T-helper 17 cell (primary cell): ENCODE measurements at regions not wholly inside any gene's neighbourhood (a gene's known extent, or its start where the extent isn't known, plus 50 kb on each side); places are given as distances from the start of the nearest gene placed in this dataset.

Source experiments
- ATAC-seq: fragments of 150-1000 bp; cut with Tn5 transposase; 2 replicates; pipeline ENCODE4 v1.10.0; 2021; ENCODE audit warnings: mild to moderate bottlenecking, moderate library complexity
- DNase-seq, 3 donors: peaks; one replicate each; pipeline versions ENCODE4 v3.0.0 to v3.0.0-alpha.2; 2020 to 2021
- H3K9me3 ChIP-seq: one replicate; pipeline ENCODE4 v1.7.0; 2013; ENCODE audit warnings: low read length, mild to moderate bottlenecking; ENCODE audit not compliant: control insufficient read depth, poor library complexity, severe bottlenecking
- H3K27ac Mint-ChIP-seq: one replicate; pipeline ENCODE4 v1.8.0; 2022; ENCODE audit warnings: mild to moderate bottlenecking, moderate library complexity, mixed read lengths
- H3K27me3 Mint-ChIP-seq: one replicate; pipeline ENCODE4 v1.8.0; 2022; ENCODE audit warnings: mixed read lengths
- H3K36me3 Mint-ChIP-seq: one replicate; pipeline ENCODE4 v1.8.0; 2022; ENCODE audit warnings: low read depth, mixed read lengths
- H3K4me1 Mint-ChIP-seq: one replicate; pipeline ENCODE4 v1.8.0; 2022; ENCODE audit warnings: mild to moderate bottlenecking, mixed read lengths
- H3K4me3 Mint-ChIP-seq: one replicate; pipeline ENCODE4 v1.8.0; 2022; ENCODE audit warnings: mild to moderate bottlenecking, moderate library complexity, mixed read lengths

DNA sequence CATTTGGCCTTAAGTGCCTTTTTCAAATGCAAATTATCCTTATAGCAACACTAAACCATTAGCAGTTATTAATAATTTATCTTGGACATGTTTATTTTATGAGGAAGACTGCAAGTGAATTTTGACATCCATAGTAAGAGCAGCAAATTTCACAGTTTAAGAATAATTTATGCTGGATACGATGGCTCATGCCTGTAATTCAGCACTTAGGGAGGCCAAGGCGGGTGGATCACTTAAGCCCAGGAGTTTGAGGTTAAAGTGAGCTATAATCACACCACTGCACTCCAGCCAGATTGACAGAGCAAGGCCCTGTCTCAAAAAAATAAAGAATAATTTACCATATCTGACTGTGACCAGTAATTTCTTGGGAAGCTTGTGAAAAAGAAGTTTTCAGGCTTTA, 286.2 kb downstream of the TMX3 start:
- DNase-seq (no peak), ATAC-seq (no peak)
- H3K36me3 Mint-ChIP-seq: no peaks in the 10 kb centered on the region
- H3K4me3 Mint-ChIP-seq: no peak overlapping the region
- H3K4me1 Mint-ChIP-seq: no peaks in the 10 kb centered on the region
- H3K27ac Mint-ChIP-seq: no peak overlapping the region
- H3K9me3 ChIP-seq: peaks cover 3% of the 10 kb centered on the region
- peaks cover 16% of the 10 kb centered on the region for H3K27me3 Mint-ChIP-seq

DNA sequence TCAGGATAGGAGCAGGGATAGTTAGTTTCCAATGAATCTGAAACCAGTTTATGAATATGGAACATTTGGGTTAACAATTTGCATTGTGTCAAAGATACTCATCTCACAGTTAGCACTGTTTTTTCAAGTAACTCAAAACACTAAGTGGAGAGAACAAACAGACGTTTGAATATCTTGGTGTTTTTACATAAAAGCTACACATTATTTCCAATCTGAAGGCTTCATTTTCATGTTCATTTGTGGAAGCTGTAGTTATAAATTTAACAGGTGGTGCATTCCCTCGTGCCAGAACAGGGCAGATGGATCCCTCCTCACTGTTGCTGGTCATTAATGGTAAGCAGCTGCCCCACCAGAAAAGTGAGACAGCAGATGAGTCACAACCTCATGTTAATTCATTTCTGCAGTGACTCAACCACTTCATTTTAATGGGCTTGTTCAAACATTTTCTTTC, 286.9 kb downstream of the TMX3 start:
- no peak overlapping the region for H3K4me3 Mint-ChIP-seq
- no peaks in the 10 kb centered on the region for H3K36me3 Mint-ChIP-seq
- H3K9me3 ChIP-seq: peaks cover 3% of the 10 kb centered on the region
- H3K4me1 Mint-ChIP-seq: no peaks in the 10 kb centered on the region
- ATAC-seq: no peak
- H3K27ac Mint-ChIP-seq: no peak overlapping the region
- no peak for DNase-seq
- H3K27me3 Mint-ChIP-seq: peaks cover 16% of the 10 kb centered on the region

DNA sequence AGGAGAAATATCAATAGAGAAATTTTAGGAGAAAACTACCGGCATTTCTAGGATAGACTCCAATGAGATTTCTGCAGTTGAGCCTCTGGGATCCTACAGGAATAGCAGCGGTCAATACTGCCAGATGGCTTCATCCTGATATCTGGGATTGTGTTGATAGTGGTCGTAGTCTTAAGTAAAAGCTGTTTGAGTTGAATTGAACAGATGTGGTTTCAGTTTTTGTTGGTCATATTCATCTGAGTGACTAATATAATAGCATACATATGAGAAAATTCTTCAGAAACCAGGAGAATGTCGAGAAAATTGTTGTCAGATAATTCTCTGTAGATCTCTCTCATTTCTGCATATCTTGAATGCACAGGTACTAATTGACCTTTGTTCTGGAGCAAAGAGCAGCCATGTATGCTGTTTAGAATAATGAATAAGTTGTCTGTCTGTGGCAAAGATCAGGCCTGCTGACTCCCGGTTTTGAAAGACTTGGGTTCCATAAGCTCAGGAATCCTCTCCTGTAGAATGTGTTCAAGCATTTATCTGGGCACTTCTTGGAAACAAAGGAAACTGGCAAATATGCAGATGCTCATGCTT, 288.1 kb downstream of the TMX3 start:
- peaks cover 12% of the 10 kb centered on the region for H3K27me3 Mint-ChIP-seq
- H3K4me3 Mint-ChIP-seq: no peak overlapping the region
- no peaks in the 10 kb centered on the region for H3K4me1 Mint-ChIP-seq
- ATAC-seq: no peak
- H3K9me3 ChIP-seq: no peaks in the 10 kb centered on the region
- no peak for DNase-seq
- H3K36me3 Mint-ChIP-seq: no peaks in the 10 kb centered on the region
- no peak overlapping the region for H3K27ac Mint-ChIP-seq

DNA sequence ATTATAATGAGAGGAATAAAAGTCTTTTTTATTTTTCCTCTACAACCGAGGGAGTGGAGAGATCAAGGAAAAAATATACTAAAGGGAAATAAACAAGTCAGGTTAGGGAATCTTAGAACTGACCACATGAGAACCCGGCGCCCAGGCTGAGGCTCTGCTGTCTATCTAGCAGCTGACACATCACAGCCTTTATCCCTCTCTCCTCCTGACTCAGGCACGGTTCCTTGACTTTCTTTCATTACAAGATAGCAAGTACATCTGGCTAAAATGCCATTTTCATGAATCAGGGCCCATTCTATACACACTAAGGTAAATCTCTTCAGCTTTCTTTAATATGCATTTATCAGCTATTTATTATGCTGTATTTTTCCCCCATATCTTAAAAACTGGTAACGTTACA, 296.0 kb downstream of the TMX3 start:
- Mint-ChIP-seq H3K27ac (no peak overlapping the region), H3K36me3 (no peaks in the 10 kb centered on the region), H3K4me1 (no peaks in the 10 kb centered on the region), H3K4me3 (no peak overlapping the region), H3K27me3 (peaks cover 6% of the 10 kb centered on the region)
- no peaks in the 10 kb centered on the region for H3K9me3 ChIP-seq
- ATAC-seq: no peak
- DNase-seq: no peak

DNA sequence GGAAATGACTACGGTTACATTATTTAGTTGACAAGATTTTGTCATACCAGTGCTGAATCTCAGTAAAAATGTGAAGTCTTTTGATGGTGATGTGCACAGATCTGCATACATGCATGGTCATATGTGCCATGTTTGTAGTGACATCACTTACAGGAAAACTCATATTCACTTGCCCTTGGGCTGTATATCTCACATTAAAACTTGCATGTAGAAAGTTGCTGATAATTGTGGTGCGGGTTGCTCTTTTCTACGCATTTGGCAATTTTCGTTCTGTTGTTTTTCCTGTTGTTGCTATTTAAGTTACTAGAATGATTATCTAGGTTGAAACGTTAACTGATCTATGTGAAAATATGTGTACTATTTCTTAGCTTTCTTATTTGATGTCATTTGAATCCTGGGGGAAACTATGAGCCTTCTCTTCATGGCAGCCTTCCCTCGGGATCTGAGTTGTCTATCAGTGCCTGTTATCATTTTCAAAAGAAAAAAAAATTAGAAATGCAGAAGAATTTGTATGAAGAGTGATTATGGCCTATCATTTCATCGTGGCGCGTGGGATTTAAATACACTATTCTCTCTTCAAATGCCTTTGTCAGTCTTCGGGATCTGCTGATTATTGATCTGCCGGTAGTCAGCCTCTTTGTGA, 296.6 kb downstream of the TMX3 start:
- Mint-ChIP-seq H3K4me1 (no peaks in the 10 kb centered on the region), H3K27me3 (peaks cover 6% of the 10 kb centered on the region), H3K4me3 (no peak overlapping the region), H3K27ac (no peak overlapping the region), H3K36me3 (no peaks in the 10 kb centered on the region)
- DNase-seq (no peak), ATAC-seq (no peak)
- no peaks in the 10 kb centered on the region for H3K9me3 ChIP-seq

DNA sequence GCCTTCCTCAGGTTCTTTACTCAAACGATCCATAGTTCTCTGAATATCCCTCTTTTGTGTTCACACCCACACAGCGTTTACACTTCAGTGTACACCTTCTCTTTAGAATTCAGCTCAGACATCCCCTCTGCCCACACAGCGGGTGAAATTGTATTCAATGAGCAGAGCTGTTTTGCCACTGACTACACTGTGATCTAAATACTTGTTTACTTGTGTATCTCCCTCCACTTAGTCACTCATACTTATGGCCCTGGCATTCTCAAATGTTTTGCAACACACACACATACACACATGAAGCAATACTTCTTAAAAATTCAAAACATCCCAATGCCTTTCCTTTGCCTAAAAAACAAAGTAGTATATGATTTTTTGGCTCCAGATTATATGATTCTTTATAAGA, 297.1 kb downstream of the TMX3 start:
- Mint-ChIP-seq H3K36me3 (no peaks in the 10 kb centered on the region), H3K4me1 (no peaks in the 10 kb centered on the region), H3K27ac (no peak overlapping the region), H3K27me3 (peaks cover 6% of the 10 kb centered on the region), H3K4me3 (no peak overlapping the region)
- no peak for ATAC-seq
- DNase-seq: no peak
- H3K9me3 ChIP-seq: no peaks in the 10 kb centered on the region

DNA sequence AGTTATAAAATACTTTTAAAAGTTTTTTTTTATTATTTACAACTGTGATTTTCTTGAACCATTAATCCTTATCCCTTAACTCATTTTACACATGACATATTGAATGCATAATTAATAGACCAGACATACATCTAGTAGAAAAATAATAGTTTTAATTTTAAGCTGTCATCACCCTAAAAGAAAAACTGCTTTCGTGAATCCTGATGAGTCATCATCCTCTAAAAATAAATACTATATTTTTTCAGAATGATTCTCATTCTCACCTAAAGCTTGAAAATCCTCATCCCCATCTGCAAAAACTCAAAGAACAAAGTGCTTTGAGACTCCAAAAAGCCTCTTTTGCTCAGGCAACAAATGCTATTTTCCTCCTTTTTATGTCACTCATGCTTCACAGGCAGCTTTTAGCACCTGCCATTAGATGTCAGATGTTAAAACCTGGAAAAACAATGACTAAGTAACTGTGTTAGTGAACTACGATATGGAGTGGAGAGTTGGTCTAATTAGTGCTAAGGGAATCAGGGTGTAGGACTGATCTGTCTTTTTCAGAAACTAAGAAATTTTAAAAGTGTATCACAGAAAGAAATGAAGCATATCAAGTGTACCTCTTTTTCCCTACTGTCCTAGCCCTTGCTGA, 297.6 kb downstream of the TMX3 start:
- no peak overlapping the region for H3K27ac Mint-ChIP-seq
- H3K4me1 Mint-ChIP-seq: no peaks in the 10 kb centered on the region
- H3K27me3 Mint-ChIP-seq: peaks cover 6% of the 10 kb centered on the region
- H3K4me3 Mint-ChIP-seq: no peak overlapping the region
- no peaks in the 10 kb centered on the region for H3K36me3 Mint-ChIP-seq
- ATAC-seq (no peak), DNase-seq (no peak)
- no peaks in the 10 kb centered on the region for H3K9me3 ChIP-seq

DNA sequence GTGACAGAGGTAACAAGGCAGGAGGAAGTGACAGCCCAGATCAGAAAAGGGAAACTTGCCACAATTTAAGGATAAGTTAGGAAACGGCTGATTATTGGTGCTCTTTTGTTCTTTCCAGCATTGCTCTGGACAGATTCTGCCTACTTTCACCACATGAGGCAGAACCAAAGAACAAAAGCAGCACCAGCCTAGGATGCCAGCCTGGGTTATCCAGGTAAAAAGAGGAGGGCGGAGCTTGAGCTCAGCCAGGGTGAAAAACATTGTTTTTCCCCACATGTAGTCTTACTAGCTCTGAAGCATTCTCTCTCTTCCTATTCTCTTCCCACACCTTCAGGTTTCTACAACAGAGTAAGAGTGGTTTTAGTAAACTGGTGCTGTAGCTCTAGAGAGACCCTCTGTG, 300.5 kb downstream of the TMX3 start:
- no peak for ATAC-seq
- Mint-ChIP-seq H3K4me1 (no peaks in the 10 kb centered on the region), H3K27me3 (peaks cover 6% of the 10 kb centered on the region), H3K36me3 (no peaks in the 10 kb centered on the region), H3K4me3 (no peak overlapping the region), H3K27ac (no peak overlapping the region)
- H3K9me3 ChIP-seq: no peaks in the 10 kb centered on the region
- no peak for DNase-seq

DNA sequence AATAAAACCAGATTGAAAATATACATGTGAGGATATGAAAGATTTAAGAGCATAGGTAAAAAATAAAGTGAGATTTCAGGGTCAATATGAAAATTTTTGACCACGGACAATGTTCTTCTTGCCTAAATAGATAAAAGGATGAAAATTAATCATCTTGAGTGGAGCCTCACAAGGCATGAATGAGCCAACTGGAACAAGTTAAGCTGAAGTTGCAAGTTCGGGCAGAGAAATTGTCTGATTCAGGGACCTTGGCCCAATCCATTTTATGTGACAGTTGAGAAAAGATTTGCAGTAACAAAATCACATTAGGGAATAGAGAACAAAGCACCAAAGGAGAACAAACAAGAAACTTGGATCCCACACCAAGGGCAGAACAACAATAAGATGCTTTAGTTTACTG, 305.3 kb downstream of the TMX3 start:
- Mint-ChIP-seq H3K27ac (no peak overlapping the region), H3K27me3 (no peaks in the 10 kb centered on the region), H3K36me3 (no peaks in the 10 kb centered on the region), H3K4me3 (no peak overlapping the region), H3K4me1 (no peaks in the 10 kb centered on the region)
- no peaks in the 10 kb centered on the region for H3K9me3 ChIP-seq
- DNase-seq (no peak), ATAC-seq (no peak)

DNA sequence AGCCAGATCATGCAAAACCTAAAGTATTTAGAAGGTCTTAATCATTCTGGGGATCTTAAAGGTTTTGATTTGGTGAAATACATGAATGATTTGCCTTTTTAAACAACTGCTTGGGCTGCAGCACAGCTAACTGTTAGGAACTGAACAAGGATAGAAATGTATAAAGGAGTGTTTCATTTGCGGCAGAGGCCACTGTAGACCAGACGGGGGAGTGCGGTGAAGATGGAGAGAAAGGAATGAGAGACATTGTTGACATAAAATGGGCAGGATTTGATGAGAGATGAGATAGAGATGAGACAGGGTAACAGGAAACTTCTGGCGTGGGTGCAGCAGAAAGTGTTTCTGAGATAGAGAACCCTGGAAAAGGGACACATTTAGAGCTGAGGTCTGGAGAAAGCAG, 308.1 kb downstream of the TMX3 start:
- H3K27me3 Mint-ChIP-seq: no peaks in the 10 kb centered on the region
- ATAC-seq (no peak), DNase-seq (no peak)
- no peaks in the 10 kb centered on the region for H3K4me1 Mint-ChIP-seq
- H3K27ac Mint-ChIP-seq: no peak overlapping the region
- no peak overlapping the region for H3K4me3 Mint-ChIP-seq
- no peaks in the 10 kb centered on the region for H3K9me3 ChIP-seq
- H3K36me3 Mint-ChIP-seq: no peaks in the 10 kb centered on the region

DNA sequence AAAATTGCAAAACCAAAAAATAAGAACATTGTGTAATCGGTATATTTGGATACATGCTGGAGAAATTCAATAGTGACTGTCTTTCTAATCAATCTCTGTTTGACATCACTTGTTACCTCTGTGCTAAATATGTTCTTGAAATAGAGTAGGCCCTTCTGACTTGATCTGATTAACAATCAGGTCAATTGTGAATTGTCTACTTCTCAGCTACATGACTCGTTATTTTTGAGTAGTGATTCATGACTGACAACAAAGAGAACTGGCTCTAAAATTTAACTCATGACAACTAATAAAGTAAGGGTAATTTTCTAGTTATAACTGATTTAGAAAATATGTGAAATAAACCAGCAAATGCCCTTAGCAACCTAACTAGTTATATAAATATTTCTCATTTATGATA, 312.1 kb downstream of the TMX3 start:
- no peak for DNase-seq
- H3K4me1 Mint-ChIP-seq: no peaks in the 10 kb centered on the region
- H3K9me3 ChIP-seq: no peaks in the 10 kb centered on the region
- no peak overlapping the region for H3K27ac Mint-ChIP-seq
- H3K36me3 Mint-ChIP-seq: no peaks in the 10 kb centered on the region
- no peak overlapping the region for H3K4me3 Mint-ChIP-seq
- H3K27me3 Mint-ChIP-seq: no peaks in the 10 kb centered on the region
- no peak for ATAC-seq

DNA sequence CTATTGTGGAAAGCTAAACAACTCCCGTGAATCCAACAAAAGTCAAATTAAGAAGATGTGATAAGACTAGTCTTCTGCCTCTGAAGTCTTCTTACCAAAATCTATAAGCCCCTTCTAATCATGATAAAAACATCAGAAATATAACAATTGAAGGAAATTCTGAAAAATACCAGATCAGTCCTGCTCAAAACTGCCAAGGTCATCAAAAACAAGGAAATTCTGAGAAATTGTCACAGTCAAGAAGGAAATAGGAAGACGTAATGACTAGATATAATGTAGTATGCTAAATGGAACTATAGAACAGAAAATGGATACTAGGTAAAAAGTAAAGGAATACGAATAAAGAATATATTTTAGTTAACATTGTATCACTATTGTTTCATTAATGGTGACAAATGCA, 314.0 kb downstream of the TMX3 start:
- ATAC-seq (no peak), DNase-seq (no peak)
- Mint-ChIP-seq H3K4me3 (no peak overlapping the region), H3K27me3 (no peaks in the 10 kb centered on the region), H3K27ac (no peak overlapping the region), H3K4me1 (no peaks in the 10 kb centered on the region), H3K36me3 (no peaks in the 10 kb centered on the region)
- no peaks in the 10 kb centered on the region for H3K9me3 ChIP-seq

DNA sequence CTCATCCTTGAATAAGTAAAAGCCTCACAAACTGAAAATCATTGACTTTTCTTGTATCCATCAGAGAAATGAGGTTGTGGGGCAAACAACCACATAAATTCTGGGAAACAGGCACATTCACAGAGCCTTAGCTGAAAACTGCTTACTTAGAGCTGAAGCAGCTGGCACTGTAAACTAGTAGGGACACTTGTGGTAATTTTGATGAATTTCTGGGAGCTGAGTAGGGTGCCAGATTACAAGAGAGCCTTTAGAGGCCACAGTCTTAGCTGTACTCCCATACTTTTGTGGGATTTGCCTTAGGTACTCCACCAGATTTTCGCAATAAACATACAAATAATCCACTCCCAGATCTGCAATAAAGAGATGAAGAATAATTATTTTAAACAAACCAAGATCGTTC, 315.2 kb downstream of the TMX3 start:
- no peaks in the 10 kb centered on the region for H3K9me3 ChIP-seq
- no peak for ATAC-seq
- Mint-ChIP-seq H3K4me3 (no peak overlapping the region), H3K4me1 (no peaks in the 10 kb centered on the region), H3K27me3 (no peaks in the 10 kb centered on the region), H3K36me3 (no peaks in the 10 kb centered on the region), H3K27ac (no peak overlapping the region)
- DNase-seq: no peak
